SK-N-SH treated with all-trans-retinoic acid at 6 μM for 48 hours (cell line): ENCODE measurements at regions not wholly inside any gene's neighbourhood (a gene's known extent, or its start where the extent isn't known, plus 50 kb on each side); places are given as distances from the start of the nearest gene placed in this dataset.

ENCODE experiments used
- ARNTL ChIP-seq: fragments of 450-650 bp; formaldehyde crosslinking; IDR thresholded peaks from 2 replicates; pipeline ENCODE4 v1.5.0; 2020; ENCODE audit warnings: low read depth, mild to moderate bottlenecking, moderate library complexity, borderline replicate concordance
- ESRRG ChIP-seq: fragments of 250-450 bp; sonication (Bioruptor Pico); IDR thresholded peaks from 2 replicates; pipeline ENCODE4 v1.6.1; 2021; ENCODE audit warnings: mild to moderate bottlenecking
- PPARA ChIP-seq: fragments of 250-450 bp; sonication (Bioruptor Pico); IDR thresholded peaks from 2 replicates; pipeline ENCODE4 v1.5.0; 2020; ENCODE audit warnings: mild to moderate bottlenecking, borderline replicate concordance
- RARB ChIP-seq: fragments of 250-450 bp; sonication (Bioruptor Pico); IDR thresholded peaks from 2 replicates; pipeline ENCODE4 v1.8.0; 2021; ENCODE audit warnings: mild to moderate bottlenecking, moderate library complexity
- SNAI2 ChIP-seq: fragments of 250-450 bp; sonication (Bioruptor Pico); IDR thresholded peaks from 2 replicates; pipeline ENCODE4 v1.5.0; 2020; ENCODE audit warnings: mild to moderate bottlenecking, moderate library complexity
- TF ChIP-seq, protein P1 (sequence below): fragments of 250-450 bp; sonication (Bioruptor Pico); IDR thresholded peaks from 2 replicates; pipeline ENCODE4 v1.8.0; 2021; ENCODE audit warnings: low read depth, mild to moderate bottlenecking, moderate library complexity, borderline replicate concordance
- TF ChIP-seq, protein P2 (sequence below): fragments of 250-450 bp; sonication (Bioruptor Pico); IDR thresholded peaks from 2 replicates; pipeline ENCODE4 v1.5.1; 2020; ENCODE audit warnings: low read depth, mild to moderate bottlenecking, moderate library complexity

DNA sequence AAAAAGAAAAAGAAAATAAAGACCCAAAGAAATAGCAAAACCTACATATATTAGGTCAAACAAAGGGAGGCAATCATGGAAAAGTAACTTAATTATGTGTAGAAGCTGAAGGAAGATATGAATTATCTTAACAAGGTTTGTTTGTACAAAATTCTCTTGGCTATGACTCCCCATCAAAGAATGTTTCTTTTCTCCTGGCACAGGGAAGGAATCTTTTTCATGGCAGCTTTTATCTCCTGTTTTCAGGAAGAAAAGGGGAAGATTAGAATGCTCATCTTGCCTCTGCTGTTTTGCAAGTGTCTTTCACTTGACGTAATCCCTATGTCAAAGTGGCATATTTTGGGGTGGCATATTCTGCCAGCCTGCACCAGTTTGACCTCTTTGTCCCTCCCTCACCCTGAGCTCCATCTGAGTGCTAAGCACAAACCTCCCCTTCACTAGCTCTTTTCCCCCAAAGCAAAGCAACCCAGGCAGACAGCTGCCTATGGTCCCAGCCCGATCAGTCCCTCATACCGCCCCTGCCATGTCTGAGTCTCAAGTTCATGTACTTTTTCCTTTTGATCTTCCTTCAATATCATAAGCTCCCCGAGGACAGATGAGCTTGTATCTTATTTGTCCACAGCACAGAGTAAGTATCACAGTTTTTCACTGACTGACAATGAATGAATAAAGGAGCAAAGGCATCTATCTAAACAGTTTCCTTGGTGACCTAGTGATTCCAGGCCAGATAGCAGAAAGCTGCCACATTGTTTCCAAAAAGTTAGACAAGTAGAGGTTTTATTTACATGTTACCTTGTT, 242.8 kb upstream of the ANKRD55 start:
- TF ChIP-seq ESRRG (CRISPR knock-in tag) (no peak), PPARA (CRISPR knock-in tag) (no peak), RARB (CRISPR knock-in tag) (no peak), ARNTL (CRISPR knock-in tag) (no peak), SNAI2 (CRISPR knock-in tag) (no peak)
- TF ChIP-seq, protein P1, sequence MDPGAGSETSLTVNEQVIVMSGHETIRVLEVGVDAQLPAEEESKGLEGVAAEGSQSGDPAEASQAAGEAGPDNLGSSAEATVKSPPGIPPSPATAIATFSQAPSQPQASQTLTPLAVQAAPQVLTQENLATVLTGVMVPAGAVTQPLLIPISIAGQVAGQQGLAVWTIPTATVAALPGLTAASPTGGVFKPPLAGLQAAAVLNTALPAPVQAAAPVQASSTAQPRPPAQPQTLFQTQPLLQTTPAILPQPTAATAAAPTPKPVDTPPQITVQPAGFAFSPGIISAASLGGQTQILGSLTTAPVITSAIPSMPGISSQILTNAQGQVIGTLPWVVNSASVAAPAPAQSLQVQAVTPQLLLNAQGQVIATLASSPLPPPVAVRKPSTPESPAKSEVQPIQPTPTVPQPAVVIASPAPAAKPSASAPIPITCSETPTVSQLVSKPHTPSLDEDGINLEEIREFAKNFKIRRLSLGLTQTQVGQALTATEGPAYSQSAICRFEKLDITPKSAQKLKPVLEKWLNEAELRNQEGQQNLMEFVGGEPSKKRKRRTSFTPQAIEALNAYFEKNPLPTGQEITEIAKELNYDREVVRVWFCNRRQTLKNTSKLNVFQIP: no peak
- TF ChIP-seq, protein P2, sequence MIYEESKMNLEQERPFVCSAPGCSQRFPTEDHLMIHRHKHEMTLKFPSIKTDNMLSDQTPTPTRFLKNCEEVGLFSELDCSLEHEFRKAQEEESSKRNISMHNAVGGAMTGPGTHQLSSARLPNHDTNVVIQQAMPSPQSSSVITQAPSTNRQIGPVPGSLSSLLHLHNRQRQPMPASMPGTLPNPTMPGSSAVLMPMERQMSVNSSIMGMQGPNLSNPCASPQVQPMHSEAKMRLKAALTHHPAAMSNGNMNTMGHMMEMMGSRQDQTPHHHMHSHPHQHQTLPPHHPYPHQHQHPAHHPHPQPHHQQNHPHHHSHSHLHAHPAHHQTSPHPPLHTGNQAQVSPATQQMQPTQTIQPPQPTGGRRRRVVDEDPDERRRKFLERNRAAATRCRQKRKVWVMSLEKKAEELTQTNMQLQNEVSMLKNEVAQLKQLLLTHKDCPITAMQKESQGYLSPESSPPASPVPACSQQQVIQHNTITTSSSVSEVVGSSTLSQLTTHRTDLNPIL: peak; percentile 45; the same call in 1 of the 2 replicates
